ENCODE measurements at regions not wholly inside any gene's neighbourhood (a gene's known extent, or its start where the extent isn't known, plus 50 kb on each side); places are given as distances from the start of the nearest gene placed in this dataset.
A peak's percentile ranks its signal among the peaks of the same experiment; 100 is the strongest.

- no peak for DNase-seq (ENCODE audit: extremely low read depth, low read depth, low spot score)
Observed at GRCh38 chr22:23522623-23523251, 57.4 kb downstream of the IGLL1 start.

GRCh38 chr22:23521441-23522113, 58.5 kb downstream of the IGLL1 start:
- peak; percentile 23 for DNase-seq (ENCODE audit: extremely low read depth, low read depth, low spot score)

GRCh38 chr22:23520863-23521440, 59.1 kb downstream of the IGLL1 start:
- DNase-seq (ENCODE audit: extremely low read depth, low read depth, low spot score): no peak

- no peak for DNase-seq (ENCODE audit: extremely low read depth, low read depth, low spot score)
Observed at GRCh38 chr22:23519442-23520157, 60.5 kb downstream of the IGLL1 start.

GRCh38 chr22:23518376-23519187, 61.5 kb downstream of the IGLL1 start:
- DNase-seq (ENCODE audit: extremely low read depth, low read depth, low spot score): no peak

GRCh38 chr22:23517804-23518375, 62.2 kb downstream of the IGLL1 start:
- no peak for DNase-seq (ENCODE audit: extremely low read depth, low read depth, low spot score)

- DNase-seq (ENCODE audit: extremely low read depth, low read depth, low spot score): no peak
Observed at GRCh38 chr22:23516304-23516703, 63.8 kb downstream of the IGLL1 start.

- no peak for DNase-seq (ENCODE audit: extremely low read depth, low read depth, low spot score)
Observed at GRCh38 chr22:23514322-23515038, 65.6 kb downstream of the IGLL1 start.

GRCh38 chr22:23513705-23514104, 66.4 kb downstream of the IGLL1 start:
- no peak for DNase-seq (ENCODE audit: extremely low read depth, low read depth, low spot score)

- DNase-seq (ENCODE audit: extremely low read depth, low read depth, low spot score): no peak
Observed at GRCh38 chr22:23513133-23513532, 67.0 kb downstream of the IGLL1 start.

- no peak for DNase-seq (ENCODE audit: extremely low read depth, low read depth, low spot score)
Observed at GRCh38 chr22:23512721-23513120, 67.4 kb downstream of the IGLL1 start.

- no peak for DNase-seq (ENCODE audit: extremely low read depth, low read depth, low spot score)
Observed at GRCh38 chr22:23512348-23512705, 67.8 kb downstream of the IGLL1 start.

GRCh38 chr22:23511627-23512347, 68.3 kb downstream of the IGLL1 start:
- DNase-seq (ENCODE audit: extremely low read depth, low read depth, low spot score): no peak

GRCh38 chr22:23509571-23510302, 70.4 kb downstream of the IGLL1 start:
- DNase-seq (ENCODE audit: extremely low read depth, low read depth, low spot score): no peak

- DNase-seq (ENCODE audit: extremely low read depth, low read depth, low spot score): no peak
Observed at GRCh38 chr22:23504516-23504915, 75.6 kb downstream of the IGLL1 start.

- no peak for DNase-seq (ENCODE audit: extremely low read depth, low read depth, low spot score)
Observed at GRCh38 chr22:23503736-23504440, 76.2 kb downstream of the IGLL1 start.

- no peak for DNase-seq (ENCODE audit: extremely low read depth, low read depth, low spot score)
Observed at GRCh38 chr22:23503142-23503541, 76.9 kb downstream of the IGLL1 start.

GRCh38 chr22:23501708-23502107, 78.4 kb downstream of the IGLL1 start:
- DNase-seq (ENCODE audit: extremely low read depth, low read depth, low spot score): no peak

Measured in glomerular endothelial cell (primary cell).